SK-N-SH treated with all-trans-retinoic acid at 6 μM for 48 hours (cell line): ENCODE measurements at regions not wholly inside any gene's neighbourhood (a gene's known extent, or its start where the extent isn't known, plus 50 kb on each side); places are given as distances from the start of the nearest gene placed in this dataset.

Experiments used
- ARNTL ChIP-seq: fragments of 450-650 bp; formaldehyde crosslinking; IDR thresholded peaks from 2 replicates; pipeline ENCODE4 v1.5.0; 2020; ENCODE audit warnings: low read depth, mild to moderate bottlenecking, moderate library complexity, borderline replicate concordance
- BACH2 ChIP-seq: fragments of 250-450 bp; sonication (Bioruptor Pico); IDR thresholded peaks from 2 replicates; pipeline ENCODE4 v1.9.0; 2021; ENCODE audit warnings: mild to moderate bottlenecking, borderline replicate concordance
- CREB5 ChIP-seq: fragments of 250-450 bp; sonication (Bioruptor Pico); IDR thresholded peaks from 2 replicates; pipeline ENCODE4 v1.5.1; 2020; ENCODE audit warnings: low read depth, mild to moderate bottlenecking, moderate library complexity
- CSDC2 ChIP-seq: fragments of 250-450 bp; sonication (Bioruptor Pico); IDR thresholded peaks from 2 replicates; pipeline ENCODE4 v1.5.0; 2020; ENCODE audit warnings: mild to moderate bottlenecking, moderate library complexity
- ISL1 ChIP-seq: fragments of 250-450 bp; sonication (Bioruptor Pico); IDR thresholded peaks from 2 replicates; pipeline ENCODE4 v2.1.2; 2022; ENCODE audit warnings: mild to moderate bottlenecking, moderate library complexity
- PATZ1 ChIP-seq: fragments of 250-450 bp; sonication (Bioruptor Pico); IDR thresholded peaks from 2 replicates; pipeline ENCODE4 v1.8.0; 2020; ENCODE audit warnings: mild to moderate bottlenecking, moderate library complexity, borderline replicate concordance
- POU6F1 ChIP-seq: fragments of 250-450 bp; sonication (Bioruptor Pico); IDR thresholded peaks from 2 replicates; pipeline ENCODE4 v1.8.0; 2021; ENCODE audit warnings: low read depth, mild to moderate bottlenecking, moderate library complexity, borderline replicate concordance
- RARB ChIP-seq: fragments of 250-450 bp; sonication (Bioruptor Pico); IDR thresholded peaks from 2 replicates; pipeline ENCODE4 v1.8.0; 2021; ENCODE audit warnings: mild to moderate bottlenecking, moderate library complexity
- TCF4 ChIP-seq: fragments of 250-450 bp; sonication (Bioruptor Pico); IDR thresholded peaks from 2 replicates; pipeline ENCODE4 v1.8.0; 2021; ENCODE audit warnings: mild to moderate bottlenecking, moderate library complexity, borderline replicate concordance
- ZC3H10 ChIP-seq: fragments of 250-450 bp; sonication (Bioruptor Pico); IDR thresholded peaks from 2 replicates; pipeline ENCODE4 v1.5.1; 2021; ENCODE audit warnings: mild to moderate bottlenecking, moderate library complexity
- ZFP3 ChIP-seq: fragments of 250-450 bp; sonication (Bioruptor Pico); IDR thresholded peaks from 2 replicates; pipeline ENCODE4 v1.5.0; 2020; ENCODE audit warnings: mild to moderate bottlenecking, moderate library complexity
- ZFP30 ChIP-seq: fragments of 450-650 bp; formaldehyde crosslinking; IDR thresholded peaks from 2 replicates; pipeline ENCODE4 v1.5.0; 2022; ENCODE audit warnings: mild to moderate bottlenecking, moderate library complexity
- ZNF565 ChIP-seq: fragments of 450-650 bp; formaldehyde crosslinking; conservative IDR thresholded peaks from 2 replicates; pipeline ENCODE4 v1.5.0; 2020; ENCODE audit warnings: low read depth, mild to moderate bottlenecking, moderate library complexity
- ZNF70 ChIP-seq: fragments of 450-650 bp; formaldehyde crosslinking; IDR thresholded peaks from 2 replicates; pipeline ENCODE4 v1.5.0; 2020; ENCODE audit warnings: mild to moderate bottlenecking, moderate library complexity

GRCh38 chr3:193049935-193050334 is 132.3 kb upstream of the MB21D2 start:
- no peak for TF ChIP-seq PATZ1 (CRISPR knock-in tag)
- no peak for TF ChIP-seq BACH2 (CRISPR knock-in tag)
- TF ChIP-seq ARNTL: no peak
- no peak for TF ChIP-seq CSDC2 (CRISPR knock-in tag)
- TF ChIP-seq ZNF70 (CRISPR knock-in tag): no peak
- TF ChIP-seq TCF4 (CRISPR knock-in tag): no peak
- TF ChIP-seq ISL1: no peak
- TF ChIP-seq RARB (CRISPR knock-in tag): no peak
- no peak for TF ChIP-seq POU6F1 (CRISPR knock-in tag)
- no peak for TF ChIP-seq ZC3H10 (CRISPR knock-in tag)
- TF ChIP-seq CREB5: no peak
- TF ChIP-seq ZFP3 (CRISPR knock-in tag): no peak
- TF ChIP-seq ZFP30 (CRISPR knock-in tag): no peak
- no peak for TF ChIP-seq ZNF565 (CRISPR knock-in tag)
